ENCODE measurements at regions not wholly inside any gene's neighbourhood (a gene's known extent, or its start where the extent isn't known, plus 50 kb on each side); places are given as distances from the start of the nearest gene placed in this dataset.

GRCh38 chr1:60510162-60510561, 436.6 kb upstream of the C1orf87 start:
- TF ChIP-seq REST (IDR thresholded peaks at IDR 0.05; ENCODE audit: borderline replicate concordance), result no peak
- TF ChIP-seq POLR2AphosphoS5 (IDR thresholded peaks at IDR 0.05), result no peak
- TF ChIP-seq CTCF (IDR thresholded peaks at IDR 0.05; ENCODE audit: poor library complexity, severe bottlenecking), result no peak
- no peak for TF ChIP-seq TAF1 (IDR thresholded peaks at IDR 0.05; ENCODE audit: low read depth)
- no peak for TF ChIP-seq EZH2 (IDR thresholded peaks at IDR 0.05; ENCODE audit: borderline replicate concordance, insufficient read depth, low read length, poor library complexity, severe bottlenecking)
- no peak for TF ChIP-seq RAD21 (conservative IDR thresholded peaks at IDR 0.05)
- no peak for TF ChIP-seq SMC3 (conservative IDR thresholded peaks at IDR 0.05; ENCODE audit: poor library complexity)
